ENCODE measurements at regions not wholly inside any gene's neighbourhood (a gene's known extent, or its start where the extent isn't known, plus 50 kb on each side); places are given as distances from the start of the nearest gene placed in this dataset.

- TF ChIP-seq CTCF (IDR thresholded peaks at IDR 0.05) (no peak), POLR2A (IDR thresholded peaks at IDR 0.05) (no peak)
Observed at GRCh38 chr2:188181884-188182283, 109.8 kb upstream of the GULP1 start.

Measured in heart left ventricle (tissue), 13 donors.